ENCODE measurements at regions not wholly inside any gene's neighbourhood (a gene's known extent, or its start where the extent isn't known, plus 50 kb on each side); places are given as distances from the start of the nearest gene placed in this dataset.

DNA sequence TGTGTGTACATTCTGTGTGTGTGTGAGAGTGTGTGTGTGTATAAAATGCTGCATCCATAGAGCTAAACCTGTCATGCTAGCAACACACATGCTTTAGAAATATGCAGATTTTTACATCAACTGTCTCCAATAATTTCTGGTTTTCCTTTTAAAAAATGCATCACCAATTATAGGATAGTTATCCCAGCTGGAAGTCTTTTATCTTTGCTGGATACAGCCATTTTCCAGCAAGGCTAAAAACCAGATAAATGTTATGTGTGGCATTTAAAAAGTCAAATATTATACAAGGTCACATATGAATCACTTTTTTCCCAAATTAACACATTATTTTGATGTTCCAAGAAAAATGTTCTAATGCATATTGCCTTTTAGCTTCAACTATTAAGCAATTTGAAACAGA lies 202.0 kb upstream of the IPO5 start:
- Histone ChIP-seq H3K4me3 (no peak overlapping the region), H3K27me3 (no peaks in the 10 kb centered on the region), H3K9me3 (no peaks in the 10 kb centered on the region), H3K27ac (no peak overlapping the region), H3K36me3 (no peaks in the 10 kb centered on the region), H3K4me1 (peaks cover 0 to 5% (median 0%) of the 10 kb centered on the region in 4 donors)
- TF ChIP-seq POLR2A (IDR thresholded peaks at IDR 0.05) = no peak
- no peak for TF ChIP-seq EP300 (IDR thresholded peaks at IDR 0.05)
- DNase-seq (ENCODE audit: low spot score in 2 of 2) = no peak

DNA sequence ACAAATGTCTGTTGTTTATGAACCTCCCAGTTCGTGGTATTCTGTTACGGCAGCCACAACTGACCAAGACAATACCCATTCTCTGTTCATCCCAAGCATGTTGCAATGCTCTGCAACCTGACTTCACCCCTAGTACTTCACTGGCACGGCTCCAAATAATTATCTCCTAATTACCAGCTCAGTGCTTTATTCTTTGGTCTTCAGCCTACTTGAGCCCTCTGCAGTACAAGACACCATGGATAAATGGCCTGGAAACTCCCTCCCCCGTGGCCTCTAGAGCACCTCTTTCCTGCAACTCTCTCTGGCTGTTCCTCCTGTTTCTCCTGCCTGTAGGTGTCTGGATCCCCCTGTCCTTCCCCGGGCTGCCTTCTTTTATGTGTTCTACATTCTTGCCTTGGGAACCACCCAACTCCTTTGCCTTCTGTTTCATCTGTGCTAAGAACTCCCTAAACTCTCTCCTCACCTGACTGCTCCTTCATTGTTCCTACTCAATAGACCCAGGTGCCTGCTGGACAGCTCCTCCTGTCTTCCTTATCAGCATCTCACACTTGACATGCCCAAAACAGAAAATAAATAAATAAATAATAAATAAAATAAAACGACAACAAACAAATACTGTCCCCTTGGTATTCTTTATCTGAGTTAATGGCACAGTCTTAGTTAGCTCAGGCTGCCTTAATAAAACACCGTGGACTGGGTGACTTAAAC lies 200.4 kb upstream of the IPO5 start:
- DNase-seq (ENCODE audit: low spot score in 2 of 2) = no peak
- 64 to 72% methylated on average over 7 of the region's 7 CpGs for whole genome bisulfite sequencing, 2 donors
- H3K27me3 ChIP-seq = no peaks in the 10 kb centered on the region
- H3K9me3 ChIP-seq = no peaks in the 10 kb centered on the region
- TF ChIP-seq POLR2A (IDR thresholded peaks at IDR 0.05) (no peak), EP300 (IDR thresholded peaks at IDR 0.05) (no peak)
- TF ChIP-seq, protein P1, sequence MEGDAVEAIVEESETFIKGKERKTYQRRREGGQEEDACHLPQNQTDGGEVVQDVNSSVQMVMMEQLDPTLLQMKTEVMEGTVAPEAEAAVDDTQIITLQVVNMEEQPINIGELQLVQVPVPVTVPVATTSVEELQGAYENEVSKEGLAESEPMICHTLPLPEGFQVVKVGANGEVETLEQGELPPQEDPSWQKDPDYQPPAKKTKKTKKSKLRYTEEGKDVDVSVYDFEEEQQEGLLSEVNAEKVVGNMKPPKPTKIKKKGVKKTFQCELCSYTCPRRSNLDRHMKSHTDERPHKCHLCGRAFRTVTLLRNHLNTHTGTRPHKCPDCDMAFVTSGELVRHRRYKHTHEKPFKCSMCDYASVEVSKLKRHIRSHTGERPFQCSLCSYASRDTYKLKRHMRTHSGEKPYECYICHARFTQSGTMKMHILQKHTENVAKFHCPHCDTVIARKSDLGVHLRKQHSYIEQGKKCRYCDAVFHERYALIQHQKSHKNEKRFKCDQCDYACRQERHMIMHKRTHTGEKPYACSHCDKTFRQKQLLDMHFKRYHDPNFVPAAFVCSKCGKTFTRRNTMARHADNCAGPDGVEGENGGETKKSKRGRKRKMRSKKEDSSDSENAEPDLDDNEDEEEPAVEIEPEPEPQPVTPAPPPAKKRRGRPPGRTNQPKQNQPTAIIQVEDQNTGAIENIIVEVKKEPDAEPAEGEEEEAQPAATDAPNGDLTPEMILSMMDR (IDR thresholded peaks at IDR 0.05) = no peak
- peaks cover 0 to 9% (median 0%) of the 10 kb centered on the region in 4 donors for H3K4me1 ChIP-seq
- H3K36me3 ChIP-seq = no peaks in the 10 kb centered on the region
- no peak overlapping the region for H3K27ac ChIP-seq
- H3K4me3 ChIP-seq = no peak overlapping the region

DNA sequence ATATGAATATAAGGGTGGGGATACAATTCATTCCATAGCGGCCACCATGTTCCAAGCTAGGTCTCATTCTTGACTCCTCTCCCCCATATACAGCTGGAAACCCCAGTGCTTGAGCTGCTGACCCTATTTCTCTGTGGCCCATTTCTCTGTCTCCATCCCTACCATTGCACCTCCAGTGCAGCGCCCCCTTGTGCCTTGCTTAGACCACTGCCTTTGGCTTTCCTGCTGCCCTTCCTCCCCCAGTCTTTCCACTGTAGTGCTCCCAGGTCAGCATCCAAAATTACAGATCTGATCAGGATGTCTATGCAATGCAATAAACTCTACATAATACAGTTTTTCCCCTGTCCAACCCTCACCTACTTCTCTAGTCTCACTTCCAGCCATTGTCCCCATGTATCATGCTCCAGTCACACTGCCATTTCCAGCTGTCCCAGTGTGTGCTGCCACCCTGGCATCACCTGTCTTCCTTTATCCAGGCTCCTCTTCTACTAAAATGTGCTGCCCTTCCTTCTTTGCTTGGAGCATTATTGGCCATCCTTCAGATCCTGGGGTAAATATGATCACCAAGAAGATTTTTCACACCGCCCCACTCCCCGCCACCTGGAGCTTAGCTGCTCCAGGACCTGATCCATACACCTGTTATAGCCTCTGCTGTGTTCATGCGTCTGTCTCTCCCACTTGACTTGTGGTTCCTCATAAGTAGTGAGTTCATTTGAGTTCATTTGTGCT lies 199.4 kb upstream of the IPO5 start:
- Histone ChIP-seq H3K9me3 (no peaks in the 10 kb centered on the region), H3K4me1 (peaks cover 0 to 10% (median 0%) of the 10 kb centered on the region in 4 donors), H3K27me3 (no peaks in the 10 kb centered on the region), H3K27ac (no peak overlapping the region), H3K4me3 (no peak overlapping the region), H3K36me3 (no peaks in the 10 kb centered on the region)
- no peak for DNase-seq (ENCODE audit: low spot score in 2 of 2)
- TF ChIP-seq EP300 (IDR thresholded peaks at IDR 0.05) = no peak
- TF ChIP-seq POLR2A (IDR thresholded peaks at IDR 0.05) = no peak
- TF ChIP-seq, protein P1 (IDR thresholded peaks at IDR 0.05) = no peak
- 65 to 85% methylated on average over 5 of the region's 5 CpGs for WGBS, 2 donors

DNA sequence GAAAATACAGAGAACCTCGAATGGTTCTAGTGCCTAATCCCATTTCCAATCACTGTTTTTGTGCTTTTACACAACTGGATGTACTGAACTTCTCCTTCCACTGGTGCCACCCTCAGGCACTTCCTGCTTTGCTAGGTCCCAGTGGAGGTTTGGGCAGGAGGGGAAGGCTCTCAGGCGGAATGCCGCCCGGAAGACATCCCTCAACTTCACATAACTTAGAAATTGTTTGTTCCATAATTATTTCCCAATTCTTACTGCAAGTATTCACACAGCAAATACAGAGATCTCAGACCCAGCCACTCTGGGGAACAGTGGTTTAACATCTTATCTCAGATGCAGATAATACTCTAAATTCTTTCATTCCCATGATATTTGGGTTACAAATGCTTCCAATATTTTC lies 195.7 kb upstream of the IPO5 start:
- WGBS, 2 donors = 21 to 47% methylated on average over 4 of the region's 4 CpGs
- peak overlapping the region in 1 of 4 donors; percentile 36 for H3K27ac ChIP-seq
- TF ChIP-seq, protein P1 (IDR thresholded peaks at IDR 0.05) = no peak
- peak in 1 of 2 donors; percentile 57 for TF ChIP-seq EP300 (IDR thresholded peaks at IDR 0.05)
- no peak overlapping the region for H3K4me3 ChIP-seq
- H3K9me3 ChIP-seq = peaks cover 0 to 9% (median 2%) of the 10 kb centered on the region in 4 donors
- H3K4me1 ChIP-seq = peaks cover 0 to 8% (median 0%) of the 10 kb centered on the region in 4 donors
- no peak for DNase-seq (ENCODE audit: low spot score in 2 of 2)
- H3K27me3 ChIP-seq = no peaks in the 10 kb centered on the region
- H3K36me3 ChIP-seq = no peaks in the 10 kb centered on the region

DNA sequence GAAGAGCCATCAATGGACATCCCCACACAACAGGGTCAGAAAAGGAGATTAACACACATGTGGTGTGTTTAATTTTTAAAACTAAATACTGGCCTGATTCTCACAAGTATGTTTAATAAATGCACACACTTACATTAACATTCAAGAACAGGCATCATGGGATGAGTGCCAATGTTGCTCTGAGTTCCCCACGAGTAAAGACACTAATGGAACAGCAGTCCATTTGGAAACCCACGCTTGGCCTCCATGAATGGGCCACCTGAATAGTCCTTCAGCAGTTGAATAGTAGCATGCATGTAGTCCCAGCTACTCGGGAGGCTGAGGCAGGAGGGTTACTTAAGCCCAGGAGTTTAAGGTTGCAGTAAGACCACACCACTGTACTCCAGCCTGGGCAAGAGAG lies 195.2 kb upstream of the IPO5 start:
- Histone ChIP-seq H3K27me3 (no peaks in the 10 kb centered on the region), H3K4me1 (peaks cover 0 to 5% (median 0%) of the 10 kb centered on the region in 4 donors), H3K27ac (no peak overlapping the region), H3K4me3 (no peak overlapping the region), H3K9me3 (peaks cover 0 to 14% (median 2%) of the 10 kb centered on the region in 4 donors), H3K36me3 (no peaks in the 10 kb centered on the region)
- no peak for DNase-seq (ENCODE audit: low spot score in 2 of 2)
- 17 to 29% methylated on average over 3 of the region's 3 CpGs for WGBS, 2 donors
- TF ChIP-seq, protein P1 (IDR thresholded peaks at IDR 0.05) = no peak
- TF ChIP-seq EP300 (IDR thresholded peaks at IDR 0.05) (no peak), POLR2A (IDR thresholded peaks at IDR 0.05) (no peak)
